ENCODE measurements at regions not wholly inside any gene's neighbourhood (a gene's known extent, or its start where the extent isn't known, plus 50 kb on each side); places are given as distances from the start of the nearest gene placed in this dataset.

DNA sequence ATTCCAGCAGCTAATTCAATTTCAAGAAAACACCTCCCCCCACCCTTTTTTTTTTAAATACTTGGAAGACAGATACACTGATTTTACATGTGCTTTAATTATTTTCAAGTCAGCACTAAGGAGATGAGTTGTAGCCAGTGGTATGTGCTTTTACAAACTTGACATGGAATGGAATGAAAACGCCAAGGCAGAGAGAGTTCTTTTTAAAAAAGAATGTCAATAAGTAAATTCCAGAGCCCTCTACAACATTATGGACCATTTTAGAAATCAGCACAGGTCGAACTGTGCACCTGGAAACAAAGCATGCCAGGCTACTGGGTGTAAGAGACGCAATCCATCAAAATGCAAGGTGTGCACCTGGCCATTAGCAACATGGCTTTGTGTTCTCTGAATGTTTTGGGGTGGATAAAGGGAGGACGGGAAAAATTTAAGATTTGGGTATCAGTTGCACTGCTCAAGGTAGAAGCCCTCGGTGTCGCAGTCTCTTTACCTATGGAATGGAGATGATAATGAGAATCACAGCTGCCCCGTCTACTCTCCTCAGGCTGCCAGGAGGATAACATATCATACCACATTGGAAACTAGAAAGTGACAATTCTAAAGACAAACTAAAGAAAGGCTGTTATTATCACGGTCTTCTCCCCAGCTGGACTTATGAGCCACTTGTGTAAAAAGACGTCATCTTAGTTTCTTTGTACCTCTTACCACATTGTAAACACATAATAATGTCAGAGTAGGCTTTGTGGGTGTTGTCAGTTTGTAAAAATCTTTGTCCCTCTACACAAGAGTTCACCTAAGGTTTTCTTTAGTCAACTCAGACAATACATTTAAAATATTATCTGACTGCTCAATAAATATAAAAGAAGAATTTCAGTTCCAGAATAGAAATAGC, 107.4 kb upstream of the PRICKLE2 start:
- Histone ChIP-seq H3K27ac (no peak overlapping the region), H3K9me3 (no peaks in the 10 kb centered on the region), H3K36me3 (ENCODE audit: insufficient read depth in 1 of 2, low read depth in 1 of 2) (no peaks in the 10 kb centered on the region), H3K4me3 (no peak overlapping the region), H3K4me1 (no peaks in the 10 kb centered on the region), H3K27me3 (ENCODE audit: insufficient read depth in 3 of 3, low read length in 2 of 3) (no peaks in the 10 kb centered on the region)
- DNase-seq, result no peak
- TF ChIP-seq, protein P1, sequence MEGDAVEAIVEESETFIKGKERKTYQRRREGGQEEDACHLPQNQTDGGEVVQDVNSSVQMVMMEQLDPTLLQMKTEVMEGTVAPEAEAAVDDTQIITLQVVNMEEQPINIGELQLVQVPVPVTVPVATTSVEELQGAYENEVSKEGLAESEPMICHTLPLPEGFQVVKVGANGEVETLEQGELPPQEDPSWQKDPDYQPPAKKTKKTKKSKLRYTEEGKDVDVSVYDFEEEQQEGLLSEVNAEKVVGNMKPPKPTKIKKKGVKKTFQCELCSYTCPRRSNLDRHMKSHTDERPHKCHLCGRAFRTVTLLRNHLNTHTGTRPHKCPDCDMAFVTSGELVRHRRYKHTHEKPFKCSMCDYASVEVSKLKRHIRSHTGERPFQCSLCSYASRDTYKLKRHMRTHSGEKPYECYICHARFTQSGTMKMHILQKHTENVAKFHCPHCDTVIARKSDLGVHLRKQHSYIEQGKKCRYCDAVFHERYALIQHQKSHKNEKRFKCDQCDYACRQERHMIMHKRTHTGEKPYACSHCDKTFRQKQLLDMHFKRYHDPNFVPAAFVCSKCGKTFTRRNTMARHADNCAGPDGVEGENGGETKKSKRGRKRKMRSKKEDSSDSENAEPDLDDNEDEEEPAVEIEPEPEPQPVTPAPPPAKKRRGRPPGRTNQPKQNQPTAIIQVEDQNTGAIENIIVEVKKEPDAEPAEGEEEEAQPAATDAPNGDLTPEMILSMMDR (IDR thresholded peaks at IDR 0.05), result no peak
- 78 to 84% (median 83%) methylated on average over 9 of the region's 9 CpGs for WGBS, 3 donors
- intact Hi-C loops (cut with DNase I), result no loop called here
- ATAC-seq, result no peak

GRCh38 chr3:64331605-64332004, 106.3 kb upstream of the PRICKLE2 start:
- no peaks in the 10 kb centered on the region for H3K4me1 ChIP-seq
- no peaks in the 10 kb centered on the region for H3K36me3 ChIP-seq (ENCODE audit: insufficient read depth in 1 of 2, low read depth in 1 of 2)
- intact Hi-C loops (cut with DNase I), result no loop called here
- H3K27me3 ChIP-seq (ENCODE audit: insufficient read depth in 3 of 3, low read length in 2 of 3), result no peaks in the 10 kb centered on the region
- ATAC-seq, result no peak
- no peak overlapping the region for H3K4me3 ChIP-seq
- DNase-seq, result no peak
- WGBS, 3 donors, result 79 to 83% (median 80%) methylated on average over 12 of the region's 12 CpGs
- H3K9me3 ChIP-seq, result no peaks in the 10 kb centered on the region
- H3K27ac ChIP-seq, result no peak overlapping the region
- TF ChIP-seq, protein P1 (IDR thresholded peaks at IDR 0.05), result no peak

DNA sequence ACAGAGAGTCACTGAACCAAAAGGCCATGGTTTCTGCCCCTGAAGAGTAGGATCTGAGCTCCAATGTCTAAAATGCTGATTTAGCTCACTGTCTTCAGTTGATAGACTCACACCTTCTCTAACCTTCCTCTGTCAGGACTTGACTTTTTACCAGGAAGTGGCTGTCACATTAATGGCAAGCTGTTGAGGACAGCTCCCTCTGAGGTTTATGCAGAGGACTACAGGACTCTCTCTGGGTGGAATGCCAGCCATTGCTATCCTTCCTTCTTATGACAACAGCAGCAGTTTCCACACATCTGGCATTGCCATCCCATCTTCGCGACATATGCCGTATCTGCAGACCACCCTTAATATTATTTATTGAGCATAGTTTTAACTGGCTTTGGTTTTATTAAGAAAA, 103.8 kb upstream of the PRICKLE2 start:
- ATAC-seq, result no peak
- DNase-seq, result no peak

DNA sequence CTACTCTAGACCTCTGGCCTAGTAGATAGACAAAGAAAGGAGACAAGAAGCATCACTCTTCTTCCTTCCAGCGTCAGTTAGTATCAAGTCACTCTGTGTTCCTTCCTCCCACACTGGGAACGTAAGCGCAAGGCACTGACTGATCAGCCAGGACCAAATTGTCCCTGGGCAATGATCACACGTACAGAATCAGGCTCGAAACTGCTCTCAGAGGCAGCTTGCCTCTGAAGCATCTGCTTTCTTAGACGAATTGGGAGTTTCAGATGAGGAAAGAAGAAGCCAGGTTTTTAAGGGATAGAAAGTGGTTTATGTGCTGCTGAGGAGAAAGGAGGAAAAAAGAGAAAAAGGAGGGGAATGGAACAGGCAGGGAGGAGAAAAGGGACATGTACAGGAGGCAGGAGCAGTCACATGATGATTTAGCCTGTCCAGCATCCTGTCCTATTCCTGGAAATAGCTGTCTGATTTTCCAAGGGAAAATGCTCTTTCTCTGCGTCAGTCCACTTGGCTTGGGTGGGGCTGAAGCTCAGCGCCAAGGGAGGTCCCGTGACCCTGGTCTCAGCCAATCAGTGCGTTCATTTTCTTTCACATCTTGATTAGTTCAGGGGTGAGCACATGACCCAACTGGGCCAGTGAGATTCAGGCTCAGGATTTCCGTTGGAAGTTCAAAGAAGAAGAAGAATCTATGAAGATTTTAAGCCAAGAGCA, 102.0 kb upstream of the PRICKLE2 start:
- Histone ChIP-seq H3K36me3 (ENCODE audit: insufficient read depth in 1 of 2, low read depth in 1 of 2) (no peaks in the 10 kb centered on the region), H3K4me3 (no peak overlapping the region), H3K27me3 (ENCODE audit: insufficient read depth in 3 of 3, low read length in 2 of 3) (no peaks in the 10 kb centered on the region), H3K27ac (peak overlapping the region; percentile 60), H3K4me1 (no peaks in the 10 kb centered on the region), H3K9me3 (peaks cover 3% of the 10 kb centered on the region)
- 32 to 44% (median 44%) methylated on average over 11 of the region's 11 CpGs for WGBS, 3 donors
- TF ChIP-seq, protein P1 (IDR thresholded peaks at IDR 0.05), result no peak
- ATAC-seq (peak; percentile 53 to 89 (median 81)), DNase-seq (peak; percentile 78 to 86)
- intact Hi-C loops (cut with DNase I), result no loop called here

More for the DNA sequence above, 103.8 kb upstream of the PRICKLE2 start:
- Histone ChIP-seq H3K4me1 (no peaks in the 10 kb centered on the region), H3K27me3 (ENCODE audit: insufficient read depth in 3 of 3, low read length in 2 of 3) (no peaks in the 10 kb centered on the region), H3K27ac (no peak overlapping the region), H3K9me3 (peaks cover 3% of the 10 kb centered on the region), H3K4me3 (no peak overlapping the region), H3K36me3 (ENCODE audit: insufficient read depth in 1 of 2, low read depth in 1 of 2) (no peaks in the 10 kb centered on the region)
- 80 to 99% (median 97%) methylated on average over 3 of the region's 3 CpGs for WGBS, 3 donors
- TF ChIP-seq, protein P1 (IDR thresholded peaks at IDR 0.05), result no peak
- intact Hi-C loops (cut with DNase I), result no loop called here
